Duodenal mucosa (tissue), 2 donors: ENCODE measurements at regions not wholly inside any gene's neighbourhood (a gene's known extent, or its start where the extent isn't known, plus 50 kb on each side); places are given as distances from the start of the nearest gene placed in this dataset.

Experiments
- H3K27ac ChIP-seq: one replicate; pipeline ENCODE4 v1.7.0; 2013; ENCODE audit warnings: low read depth, low read length
- H3K27me3 ChIP-seq, 2 donors: one replicate each; pipeline ENCODE4 v1.7.0; 2013; ENCODE audit warnings: low read length in 2 of 2, control low read depth in 1 of 2; ENCODE audit not compliant: insufficient read depth in 2 of 2, control insufficient read depth in 1 of 2
- H3K36me3 ChIP-seq, 2 donors: one replicate each; pipeline ENCODE4 v1.7.0; 2013; ENCODE audit warnings: low read length in 2 of 2, control low read depth in 1 of 2; ENCODE audit not compliant: insufficient read depth in 2 of 2, control insufficient read depth in 1 of 2
- H3K4me1 ChIP-seq, 2 donors: one replicate each; pipeline ENCODE4 v1.7.0; 2013; ENCODE audit warnings: low read length in 2 of 2, control low read depth in 1 of 2; ENCODE audit not compliant: insufficient read depth in 2 of 2, control insufficient read depth in 1 of 2
- H3K4me3 ChIP-seq, 2 donors: one replicate each; pipeline ENCODE4 v1.7.0; 2013; ENCODE audit warnings: low read length in 2 of 2, low read depth in 1 of 2
- H3K9ac ChIP-seq, 2 donors: one replicate each; pipeline ENCODE4 v1.7.0; 2013; ENCODE audit warnings: low read length in 2 of 2, low read depth in 1 of 2
- H3K9me3 ChIP-seq, 2 donors: one replicate each; pipeline ENCODE4 v1.7.0; 2013; ENCODE audit warnings: low read length in 2 of 2, control low read depth in 1 of 2; ENCODE audit not compliant: control insufficient read depth in 1 of 2

DNA sequence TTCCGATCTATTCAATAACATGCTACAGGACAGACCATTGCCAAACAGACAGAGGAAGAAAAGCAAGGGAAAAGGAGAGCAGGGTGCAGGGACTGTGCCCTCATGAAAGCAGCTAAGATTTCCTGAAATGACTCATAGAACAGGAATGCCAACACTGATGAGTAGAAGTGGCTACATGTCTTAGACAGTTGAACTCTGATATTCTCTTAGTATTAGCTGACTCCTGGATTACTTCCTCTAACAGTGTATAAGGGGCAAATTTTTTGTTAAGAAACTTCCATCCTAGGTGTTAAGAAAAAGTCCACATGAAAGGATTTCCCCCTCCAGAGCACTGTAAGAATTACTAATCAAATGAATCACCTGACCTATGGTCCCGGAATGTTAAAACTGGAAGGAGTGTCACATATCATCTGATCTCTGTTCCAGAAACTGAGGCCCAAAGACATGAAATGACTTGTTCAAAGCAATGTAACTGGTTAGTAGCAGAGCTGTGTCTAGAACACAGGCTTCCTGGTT is 224.9 kb downstream of the IBTK start:
- H3K36me3 ChIP-seq = no peaks in the 10 kb centered on the region
- no peaks in the 10 kb centered on the region for H3K27me3 ChIP-seq
- H3K9ac ChIP-seq = no peak overlapping the region
- no peaks in the 10 kb centered on the region for H3K9me3 ChIP-seq
- H3K4me3 ChIP-seq = no peak overlapping the region
- H3K27ac ChIP-seq = no peak overlapping the region
- peaks cover 0 to 9% of the 10 kb centered on the region in 2 donors for H3K4me1 ChIP-seq

DNA sequence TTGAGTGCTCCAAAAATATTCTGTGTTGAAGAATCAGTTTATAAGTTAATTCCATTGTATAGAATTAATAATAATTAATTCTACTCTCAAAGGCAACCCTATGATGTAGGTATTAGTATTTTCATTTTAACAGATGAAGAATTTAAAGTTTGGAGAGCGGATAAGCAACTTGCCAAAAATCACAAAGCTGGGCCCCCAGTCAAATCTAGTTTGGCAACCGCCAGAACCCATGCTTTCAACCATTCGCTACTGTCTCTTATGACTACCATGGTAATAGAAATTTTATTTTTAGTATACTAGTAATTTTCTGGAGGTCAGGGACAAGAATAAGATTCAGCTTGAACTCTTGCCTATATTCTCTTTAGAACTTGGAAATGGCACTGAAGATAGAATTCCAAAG is 229.8 kb downstream of the IBTK start:
- no peak overlapping the region for H3K9ac ChIP-seq
- H3K27ac ChIP-seq = no peak overlapping the region
- no peaks in the 10 kb centered on the region for H3K9me3 ChIP-seq
- no peaks in the 10 kb centered on the region for H3K36me3 ChIP-seq
- no peak overlapping the region for H3K4me3 ChIP-seq
- no peaks in the 10 kb centered on the region for H3K27me3 ChIP-seq
- H3K4me1 ChIP-seq = peaks cover 0 to 14% of the 10 kb centered on the region in 2 donors

GRCh38 chr6:82017288-82017687 is 230.3 kb downstream of the IBTK start:
- H3K4me3 ChIP-seq = no peak overlapping the region
- H3K36me3 ChIP-seq = no peaks in the 10 kb centered on the region
- peaks cover 0 to 9% of the 10 kb centered on the region in 2 donors for H3K4me1 ChIP-seq
- H3K27me3 ChIP-seq = no peaks in the 10 kb centered on the region
- no peak overlapping the region for H3K27ac ChIP-seq
- no peaks in the 10 kb centered on the region for H3K9me3 ChIP-seq
- no peak overlapping the region for H3K9ac ChIP-seq

GRCh38 chr6:82015526-82015925 is 232.0 kb downstream of the IBTK start:
- Histone ChIP-seq H3K27ac (no peak overlapping the region), H3K4me1 (peaks cover 0 to 6% of the 10 kb centered on the region in 2 donors), H3K36me3 (no peaks in the 10 kb centered on the region)

DNA sequence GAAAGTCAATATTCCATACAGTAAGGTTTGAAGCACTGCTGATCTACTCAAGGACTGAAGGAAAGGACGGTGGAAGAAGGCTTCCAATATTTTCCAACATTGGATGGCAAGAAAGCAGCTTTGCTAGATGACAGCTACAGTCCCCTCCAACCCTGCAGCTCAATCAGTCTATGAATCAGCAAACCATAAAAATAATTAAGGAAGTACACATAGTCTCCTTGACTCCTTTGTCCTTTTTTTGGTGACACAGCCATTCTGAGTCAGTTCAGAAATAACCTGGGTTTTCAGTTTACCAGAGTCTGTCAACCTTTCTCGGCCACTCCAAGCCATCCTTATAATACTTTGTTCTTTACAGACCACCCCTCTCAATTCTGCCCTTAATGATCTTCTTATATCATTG is 232.5 kb downstream of the IBTK start:
- Histone ChIP-seq H3K9me3 (no peaks in the 10 kb centered on the region), H3K4me1 (peaks cover 0 to 6% of the 10 kb centered on the region in 2 donors), H3K27me3 (no peaks in the 10 kb centered on the region), H3K27ac (no peak overlapping the region), H3K36me3 (no peaks in the 10 kb centered on the region), H3K9ac (no peak overlapping the region), H3K4me3 (no peak overlapping the region)

More at GRCh38 chr6:82015526-82015925, 232.0 kb downstream of the IBTK start:
- Histone ChIP-seq H3K4me3 (no peak overlapping the region), H3K27me3 (no peaks in the 10 kb centered on the region), H3K9me3 (no peaks in the 10 kb centered on the region), H3K9ac (no peak overlapping the region)

GRCh38 chr6:82013561-82014530 is 233.7 kb downstream of the IBTK start:
- H3K4me1 ChIP-seq = peaks cover 0 to 6% of the 10 kb centered on the region in 2 donors
- H3K27ac ChIP-seq = no peak overlapping the region
- H3K36me3 ChIP-seq = no peaks in the 10 kb centered on the region
- no peaks in the 10 kb centered on the region for H3K9me3 ChIP-seq
- no peak overlapping the region for H3K4me3 ChIP-seq
- no peaks in the 10 kb centered on the region for H3K27me3 ChIP-seq
- no peak overlapping the region for H3K9ac ChIP-seq

- no peaks in the 10 kb centered on the region for H3K9me3 ChIP-seq
- no peaks in the 10 kb centered on the region for H3K36me3 ChIP-seq
- H3K4me3 ChIP-seq = no peak overlapping the region
- H3K4me1 ChIP-seq = no peaks in the 10 kb centered on the region
- H3K27me3 ChIP-seq = no peaks in the 10 kb centered on the region
- H3K9ac ChIP-seq = no peak overlapping the region
- no peak overlapping the region for H3K27ac ChIP-seq
Measured at GRCh38 chr6:82006027-82006738, 241.4 kb downstream of the IBTK start.

DNA sequence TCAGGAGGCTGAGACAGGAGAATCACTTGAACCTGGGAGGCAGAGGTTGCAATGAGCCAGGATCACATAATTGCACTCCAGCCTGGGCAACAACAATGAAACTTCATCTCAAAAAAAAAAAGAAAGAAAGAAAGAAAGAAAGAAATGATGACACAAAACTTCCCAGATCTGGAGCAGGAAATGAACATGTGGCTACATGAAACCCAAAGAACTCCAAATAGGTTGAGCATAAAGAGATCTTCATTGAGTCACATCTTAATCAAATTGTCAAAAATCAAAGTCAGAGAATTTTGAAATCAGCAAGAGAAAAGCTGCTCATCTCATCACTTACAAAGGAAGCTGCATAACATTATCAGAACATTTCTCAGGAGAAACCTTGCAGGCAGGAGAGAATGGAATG is 247.0 kb downstream of the IBTK start:
- no peaks in the 10 kb centered on the region for H3K9me3 ChIP-seq
- no peak overlapping the region for H3K27ac ChIP-seq
- no peak overlapping the region for H3K9ac ChIP-seq
- no peak overlapping the region for H3K4me3 ChIP-seq
- no peaks in the 10 kb centered on the region for H3K36me3 ChIP-seq
- no peaks in the 10 kb centered on the region for H3K27me3 ChIP-seq
- H3K4me1 ChIP-seq = no peaks in the 10 kb centered on the region

- H3K9me3 ChIP-seq = no peaks in the 10 kb centered on the region
- no peaks in the 10 kb centered on the region for H3K4me1 ChIP-seq
- H3K36me3 ChIP-seq = no peaks in the 10 kb centered on the region
- no peak overlapping the region for H3K27ac ChIP-seq
- H3K9ac ChIP-seq = no peak overlapping the region
- H3K4me3 ChIP-seq = no peak overlapping the region
- H3K27me3 ChIP-seq = no peaks in the 10 kb centered on the region
Measured at GRCh38 chr6:81999826-82000225, 247.3 kb upstream of the TENT5A start.

GRCh38 chr6:81999270-81999669 is 246.8 kb upstream of the TENT5A start:
- Histone ChIP-seq H3K27me3 (no peaks in the 10 kb centered on the region), H3K4me3 (no peak overlapping the region), H3K9ac (no peak overlapping the region), H3K4me1 (no peaks in the 10 kb centered on the region), H3K9me3 (no peaks in the 10 kb centered on the region), H3K36me3 (no peaks in the 10 kb centered on the region), H3K27ac (no peak overlapping the region)
